HepG2 (cell line): ENCODE measurements at regions not wholly inside any gene's neighbourhood (a gene's known extent, or its start where the extent isn't known, plus 50 kb on each side); places are given as distances from the start of the nearest gene placed in this dataset.
A peak's percentile ranks its signal among the peaks of the same experiment; 100 is the strongest.

Experiments used
- ATAC-seq: fragments of 200-7000 bp; cut with Tn5 transposase; 3 replicates; pipeline ENCODE4 v1.9.1; 2020; ENCODE audit warnings: mild to moderate bottlenecking, moderate library complexity
- BruUV-seq: library from RNA; stranded (reverse); fragments of 400-500 nt; replicated peaks from 2 replicates; lab custom pipeline; 2021; lab: Mats Ljungman, UMichigan
- CTCF ChIA-PET: fragments of 300-600 bp; formaldehyde crosslinking; extraction: SDS; loops from one replicate; lab custom pipeline; 2021; ENCODE audit warnings: low total read pairs, inconsistent platforms, low intra/inter-chr PET ratio; lab: Yijun Ruan, JAX
- POLR2A ChIA-PET: fragments of 350-600 bp; sonication (Branson Sonifier 250); formaldehyde crosslinking; loops from one replicate; lab custom pipeline; 2020; ENCODE audit warnings: antibody characterized with exemption, inconsistent platforms; lab: Yijun Ruan, JAX
- DNase-seq: peaks from one replicate; pipeline ENCODE4 v3.0.0-alpha.2; 2015; ENCODE audit warnings: low spot score
- FAIRE-seq: peaks from 3 replicates; lab custom pipeline; 2011; peaks lifted over from hg19 to GRCh38; lab: Jason Lieb, UNC
- H2AFZ ChIP-seq: one replicate; pipeline ENCODE4 v1.6.1; 2011; ENCODE audit warnings: low read length, inconsistent platforms
- H3K27ac ChIP-seq: fragments of 300-600 bp; 3 replicates; pipeline ENCODE4 v1.8.0; 2011; ENCODE audit warnings: mixed run types, mild to moderate bottlenecking, mixed read lengths, low read length, inconsistent platforms; ENCODE audit not compliant: insufficient read depth; ENCODE audit errors: extremely low read length
- H3K27me3 ChIP-seq, 2 experiments: fragments of 200-600 bp in 1 of 2; 2 replicates in 1 of 2; 3 replicates in 1 of 2; pipeline versions ENCODE4 v1.6.0 to v1.8.0; 2011; ENCODE audit warnings: low read length in 2 of 2, mild to moderate bottlenecking in 2 of 2, moderate library complexity in 2 of 2, inconsistent platforms in 1 of 2; ENCODE audit not compliant: insufficient read depth in 2 of 2, control insufficient read depth in 1 of 2
- H3K36me3 ChIP-seq, 2 experiments: fragments of 200-600 bp in 1 of 2; replicated peaks in 1 of 2; 2 replicates in 1 of 2; 3 replicates in 1 of 2; pipeline versions ENCODE4 v1.5.1 to v1.8.0; 2011; ENCODE audit warnings: low read length in 2 of 2, inconsistent platforms in 1 of 2; ENCODE audit not compliant: insufficient read depth in 2 of 2, control insufficient read depth in 1 of 2
- H3K4me1 ChIP-seq: 2 replicates; pipeline ENCODE4 v1.5.1; 2012; ENCODE audit warnings: low read length, inconsistent platforms; ENCODE audit not compliant: insufficient read depth
- H3K4me2 ChIP-seq: 2 replicates; pipeline ENCODE4 v1.6.0; 2011; ENCODE audit warnings: low read depth, low read length, inconsistent platforms
- H3K4me3 ChIP-seq, 3 experiments: fragments of 200-600 bp in 1 of 3; sonication (generic), shearing (Covaris generic) in 1 of 3; replicated peaks in 1 of 3; 2 replicates each; pipeline ENCODE4 v1.5.1; 2011 to 2016; ENCODE audit warnings: low read length in 3 of 3, inconsistent platforms in 2 of 3, low read depth in 2 of 3, mild to moderate bottlenecking in 2 of 3, control low read depth in 1 of 3, mixed read lengths in 1 of 3; ENCODE audit not compliant: insufficient read depth in 1 of 3
- H3K79me2 ChIP-seq: one replicate; pipeline ENCODE4 v1.6.1; 2011; ENCODE audit warnings: low read length, inconsistent platforms; ENCODE audit not compliant: insufficient read depth
- H3K9ac ChIP-seq: 2 replicates; pipeline ENCODE4 v1.6.0; 2011; ENCODE audit warnings: mild to moderate bottlenecking, low read depth, low read length, inconsistent platforms; ENCODE audit not compliant: insufficient read depth
- H3K9me3 ChIP-seq: 2 replicates; pipeline ENCODE4 v1.5.1; 2012; ENCODE audit warnings: mild to moderate bottlenecking, low read length
- H4K20me1 ChIP-seq: 2 replicates; pipeline ENCODE4 v1.6.0; 2011; ENCODE audit warnings: inconsistent platforms, mild to moderate bottlenecking, low read length, moderate library complexity; ENCODE audit not compliant: insufficient read depth
- ATF6 ChIP-seq: sonication (generic); formaldehyde crosslinking; conservative IDR thresholded peaks from 2 replicates; pipeline ENCODE4 v1.4.0; 2020; ENCODE audit warnings: missing genetic modification reagents
- BCL6 ChIP-seq: IDR thresholded peaks from 2 replicates; pipeline ENCODE4 v1.6.1; 2016; ENCODE audit warnings: missing genetic modification reagents, missing compliant biosample characterization
- DR1 ChIP-seq: sonication (generic); formaldehyde crosslinking; IDR thresholded peaks from 2 replicates; pipeline ENCODE4 v1.8.0; 2021; ENCODE audit warnings: mild to moderate bottlenecking, missing genetic modification reagents, inconsistent platforms
- KLF16 ChIP-seq, 2 experiments: sonication (generic) in 1 of 2; formaldehyde crosslinking in 1 of 2; IDR thresholded peaks; 2 replicates each; pipeline versions ENCODE4 v1.6.1 to v1.8.0; 2016 to 2023; ENCODE audit warnings: missing genetic modification reagents in 2 of 2, missing compliant biosample characterization in 1 of 2
- ZBTB34 ChIP-seq: sonication (generic); formaldehyde crosslinking; IDR thresholded peaks from 2 replicates; pipeline ENCODE4 v1.8.0; 2022; ENCODE audit warnings: mild to moderate bottlenecking, missing genetic modification reagents
- ZBTB7B ChIP-seq: sonication (generic); formaldehyde crosslinking; IDR thresholded peaks from 2 replicates; pipeline ENCODE4 v1.4.0; 2020; ENCODE audit warnings: missing genetic modification reagents
- ZNF143 ChIP-seq: sonication (generic); formaldehyde crosslinking; IDR thresholded peaks from 2 replicates; pipeline ENCODE4 v1.4.0; 2020; ENCODE audit warnings: missing genetic modification reagents
- WGBS: methylation state at CpG from one replicate; pipeline ENCODE4 v1.1.6; 2017; ENCODE audit warnings: low lambda C conversion rate; 5-methylcytosine and 5-hydroxymethylcytosine counted together
- in situ Hi-C: cut with HindIII; loops from 2 replicates; pipeline ENCODE4 v1.10.0; 2017; ENCODE audit warnings: low pct_unique_long_range_greater_than_20kb; ENCODE audit not compliant: extremely low pct_ligation_motif_present
- intact Hi-C: fragments of 100-400 bp; cut with micrococcal nuclease; formaldehyde crosslinking; loops from one replicate; pipeline ENCODE4 v1.10.0; 2022; ENCODE audit not compliant: unreplicated experiment
- TF ChIP-seq, protein P1 (sequence below): sonication (generic); formaldehyde crosslinking; conservative IDR thresholded peaks from 2 replicates; pipeline ENCODE4 v1.4.0; 2020; ENCODE audit warnings: missing genetic modification reagents
- TF ChIP-seq, protein P2 (sequence below): sonication (generic); formaldehyde crosslinking; IDR thresholded peaks from 2 replicates; pipeline ENCODE4 v1.4.0; 2020; ENCODE audit warnings: missing genetic modification reagents, borderline replicate concordance

- H3K4me2 ChIP-seq: no peak overlapping the region
- no peak overlapping the region for H2AFZ ChIP-seq
- in situ Hi-C loops (no loop called here), intact Hi-C loops (no loop called here)
- BruUV-seq: no TSS peak
- peaks cover 5% of the 10 kb centered on the region; the same call in 1 of the 2 replicates for H3K4me1 ChIP-seq
- no peak overlapping the region for H3K4me3 ChIP-seq
- no peaks in the 10 kb centered on the region for H3K36me3 ChIP-seq
- no peaks in the 10 kb centered on the region for H3K9me3 ChIP-seq
- DNase-seq: no peak
- H3K27ac ChIP-seq: no peak overlapping the region
- TF ChIP-seq, protein P1, sequence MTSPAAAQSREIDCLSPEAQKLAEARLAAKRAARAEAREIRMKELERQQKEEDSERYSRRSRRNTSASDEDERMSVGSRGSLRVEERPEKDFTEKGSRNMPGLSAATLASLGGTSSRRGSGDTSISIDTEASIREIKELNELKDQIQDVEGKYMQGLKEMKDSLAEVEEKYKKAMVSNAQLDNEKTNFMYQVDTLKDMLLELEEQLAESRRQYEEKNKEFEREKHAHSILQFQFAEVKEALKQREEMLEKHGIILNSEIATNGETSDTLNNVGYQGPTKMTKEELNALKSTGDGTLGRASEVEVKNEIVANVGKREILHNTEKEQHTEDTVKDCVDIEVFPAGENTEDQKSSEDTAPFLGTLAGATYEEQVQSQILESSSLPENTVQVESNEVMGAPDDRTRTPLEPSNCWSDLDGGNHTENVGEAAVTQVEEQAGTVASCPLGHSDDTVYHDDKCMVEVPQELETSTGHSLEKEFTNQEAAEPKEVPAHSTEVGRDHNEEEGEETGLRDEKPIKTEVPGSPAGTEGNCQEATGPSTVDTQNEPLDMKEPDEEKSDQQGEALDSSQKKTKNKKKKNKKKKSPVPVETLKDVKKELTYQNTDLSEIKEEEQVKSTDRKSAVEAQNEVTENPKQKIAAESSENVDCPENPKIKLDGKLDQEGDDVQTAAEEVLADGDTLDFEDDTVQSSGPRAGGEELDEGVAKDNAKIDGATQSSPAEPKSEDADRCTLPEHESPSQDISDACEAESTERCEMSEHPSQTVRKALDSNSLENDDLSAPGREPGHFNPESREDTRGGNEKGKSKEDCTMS (CRISPR knock-in tag): no peak
- 0 out of 2 replicates have a peak, but pooled peaks have one; percentile 22 for TF ChIP-seq BCL6 (CRISPR knock-in tag)
- no peak for FAIRE-seq
- no peak overlapping the region for H3K9ac ChIP-seq
- peak; percentile 49; the same call in 2 of the 3 replicates for ATAC-seq
- 69% methylated on average over 4 of the region's 4 CpGs for WGBS
- ChIA-PET CTCF (no interaction called here), POLR2A (no interaction called here)
- no peaks in the 10 kb centered on the region for H3K27me3 ChIP-seq
- H4K20me1 ChIP-seq: no peaks in the 10 kb centered on the region
- H3K79me2 ChIP-seq: no peaks in the 10 kb centered on the region
These were observed 144.9 kb downstream of the KLF12 start for GRCh38 chr13:73989244-73989843.

GRCh38 chr13:73988461-73988860, 145.7 kb downstream of the KLF12 start:
- no peak overlapping the region for H3K27ac ChIP-seq
- intact Hi-C loops: no loop called here
- H4K20me1 ChIP-seq: no peaks in the 10 kb centered on the region
- no peak overlapping the region for H2AFZ ChIP-seq
- no peaks in the 10 kb centered on the region for H3K27me3 ChIP-seq
- CTCF ChIA-PET: no interaction called here
- H3K4me1 ChIP-seq: peaks cover 5% of the 10 kb centered on the region; the same call in 1 of the 2 replicates
- 95% methylated on average over 1 of the region's 1 CpG for WGBS
- H3K9me3 ChIP-seq: no peaks in the 10 kb centered on the region
- H3K4me2 ChIP-seq: no peak overlapping the region
- ATAC-seq (no peak), DNase-seq (no peak), FAIRE-seq (no peak)
- H3K4me3 ChIP-seq: no peak overlapping the region
- H3K36me3 ChIP-seq: no peaks in the 10 kb centered on the region
- in situ Hi-C loops: no loop called here
- no TSS peak for BruUV-seq
- H3K79me2 ChIP-seq: no peaks in the 10 kb centered on the region
- POLR2A ChIA-PET: no interaction called here
- no peak overlapping the region for H3K9ac ChIP-seq
- TF ChIP-seq ZNF143 (CRISPR knock-in tag) (no peak), ZBTB7B (CRISPR knock-in tag) (no peak), ZBTB34 (CRISPR knock-in tag) (no peak), KLF16 (CRISPR knock-in tag; IDR thresholded peaks at IDR 0.05) (no peak), ATF6 (CRISPR knock-in tag) (no peak), DR1 (no peak)
- TF ChIP-seq, protein P2, sequence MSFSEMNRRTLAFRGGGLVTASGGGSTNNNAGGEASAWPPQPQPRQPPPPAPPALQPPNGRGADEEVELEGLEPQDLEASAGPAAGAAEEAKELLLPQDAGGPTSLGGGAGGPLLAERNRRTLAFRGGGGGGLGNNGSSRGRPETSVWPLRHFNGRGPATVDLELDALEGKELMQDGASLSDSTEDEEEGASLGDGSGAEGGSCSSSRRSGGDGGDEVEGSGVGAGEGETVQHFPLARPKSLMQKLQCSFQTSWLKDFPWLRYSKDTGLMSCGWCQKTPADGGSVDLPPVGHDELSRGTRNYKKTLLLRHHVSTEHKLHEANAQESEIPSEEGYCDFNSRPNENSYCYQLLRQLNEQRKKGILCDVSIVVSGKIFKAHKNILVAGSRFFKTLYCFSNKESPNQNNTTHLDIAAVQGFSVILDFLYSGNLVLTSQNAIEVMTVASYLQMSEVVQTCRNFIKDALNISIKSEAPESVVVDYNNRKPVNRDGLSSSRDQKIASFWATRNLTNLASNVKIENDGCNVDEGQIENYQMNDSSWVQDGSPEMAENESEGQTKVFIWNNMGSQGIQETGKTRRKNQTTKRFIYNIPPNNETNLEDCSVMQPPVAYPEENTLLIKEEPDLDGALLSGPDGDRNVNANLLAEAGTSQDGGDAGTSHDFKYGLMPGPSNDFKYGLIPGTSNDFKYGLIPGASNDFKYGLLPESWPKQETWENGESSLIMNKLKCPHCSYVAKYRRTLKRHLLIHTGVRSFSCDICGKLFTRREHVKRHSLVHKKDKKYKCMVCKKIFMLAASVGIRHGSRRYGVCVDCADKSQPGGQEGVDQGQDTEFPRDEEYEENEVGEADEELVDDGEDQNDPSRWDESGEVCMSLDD (CRISPR knock-in tag): no peak
